Osteoblast (primary cell): ENCODE measurements at regions not wholly inside any gene's neighbourhood (a gene's known extent, or its start where the extent isn't known, plus 50 kb on each side); places are given as distances from the start of the nearest gene placed in this dataset.

Experiments
- DNase-seq: peaks from one replicate; pipeline ENCODE4 v3.0.0; 2011; ENCODE audit warnings: low spot score, mixed read lengths; ENCODE audit not compliant: insufficient read length; ENCODE audit errors: missing footprints
- H2AFZ ChIP-seq: 2 replicates; pipeline ENCODE4 v1.6.0; 2011; ENCODE audit warnings: mild to moderate bottlenecking, low read length
- H3K27ac ChIP-seq: 2 replicates; pipeline ENCODE4 v1.5.1; 2011; ENCODE audit warnings: mild to moderate bottlenecking, low read depth, low read length, moderate library complexity
- H3K27me3 ChIP-seq: 2 replicates; pipeline ENCODE4 v1.6.0; 2012; ENCODE audit warnings: mild to moderate bottlenecking, control low read depth, inconsistent platforms, low read length, moderate library complexity; ENCODE audit not compliant: insufficient read depth
- H3K36me3 ChIP-seq: 2 replicates; pipeline ENCODE4 v1.5.1; 2011; ENCODE audit warnings: mild to moderate bottlenecking, low read length, control low read depth, moderate library complexity; ENCODE audit not compliant: insufficient read depth
- H3K4me1 ChIP-seq: 2 replicates; pipeline ENCODE4 v1.5.1; 2011; ENCODE audit warnings: mild to moderate bottlenecking, low read length, control low read depth, moderate library complexity; ENCODE audit not compliant: insufficient read depth
- H3K4me2 ChIP-seq: 2 replicates; pipeline ENCODE4 v1.6.0; 2011; ENCODE audit warnings: mild to moderate bottlenecking, low read length; ENCODE audit not compliant: insufficient read depth
- H3K4me3 ChIP-seq: fragments of 200-600 bp; sonication (generic); 3 replicates; pipeline ENCODE4 v1.5.1; 2012; ENCODE audit warnings: mild to moderate bottlenecking, low read length, inconsistent platforms; ENCODE audit not compliant: insufficient read depth
- H3K79me2 ChIP-seq: 2 replicates; pipeline ENCODE4 v1.6.0; 2012; ENCODE audit warnings: mild to moderate bottlenecking, low read length, control low read depth, inconsistent platforms; ENCODE audit not compliant: insufficient read depth
- H3K9me3 ChIP-seq: 2 replicates; pipeline ENCODE4 v1.5.1; 2011; ENCODE audit warnings: low read depth, low read length, control low read depth
- H4K20me1 ChIP-seq: 2 replicates; pipeline ENCODE4 v1.6.0; 2012; ENCODE audit warnings: mild to moderate bottlenecking, low read length, control low read depth; ENCODE audit not compliant: insufficient read depth
- CTCF ChIP-seq: IDR thresholded peaks from 2 replicates; pipeline ENCODE4 v1.5.1; 2011; ENCODE audit warnings: mild to moderate bottlenecking, low read depth, low read length, moderate library complexity; ENCODE audit errors: extremely low read depth

- H3K4me3 ChIP-seq, result no peak overlapping the region
- H2AFZ ChIP-seq, result peak overlapping the region; percentile 36
- H3K79me2 ChIP-seq, result no peaks in the 10 kb centered on the region
- no peak for TF ChIP-seq CTCF
- H3K9me3 ChIP-seq, result no peaks in the 10 kb centered on the region
- no peaks in the 10 kb centered on the region for H3K36me3 ChIP-seq
- H3K27ac ChIP-seq, result peak overlapping the region; percentile 50
- peak overlapping the region; percentile 60 for H3K4me2 ChIP-seq
- peaks cover 10% of the 10 kb centered on the region for H3K4me1 ChIP-seq
- peak; percentile 87 for DNase-seq
- H3K27me3 ChIP-seq, result peaks cover 10% of the 10 kb centered on the region
- H4K20me1 ChIP-seq, result no peaks in the 10 kb centered on the region
These were observed 203.5 kb upstream of the TWIST2 start for GRCh38 chr2:238644095-238645081.

- H2AFZ ChIP-seq, result no peak overlapping the region
- no peak for DNase-seq
- TF ChIP-seq CTCF, result no peak
- peaks cover 13% of the 10 kb centered on the region for H3K27me3 ChIP-seq
- H3K36me3 ChIP-seq, result no peaks in the 10 kb centered on the region
- H3K4me2 ChIP-seq, result no peak overlapping the region
- H3K79me2 ChIP-seq, result no peaks in the 10 kb centered on the region
- no peak overlapping the region for H3K27ac ChIP-seq
- H3K4me3 ChIP-seq, result no peak overlapping the region
- H3K4me1 ChIP-seq, result peaks cover 10% of the 10 kb centered on the region
- no peaks in the 10 kb centered on the region for H3K9me3 ChIP-seq
- no peaks in the 10 kb centered on the region for H4K20me1 ChIP-seq
These were observed 202.8 kb upstream of the TWIST2 start for GRCh38 chr2:238645095-238645494.

GRCh38 chr2:238645716-238646115 is 202.2 kb upstream of the TWIST2 start:
- Histone ChIP-seq H3K4me2 (no peak overlapping the region), H2AFZ (no peak overlapping the region)

More at GRCh38 chr2:238645716-238646115, 202.2 kb upstream of the TWIST2 start:
- Histone ChIP-seq H3K27me3 (peaks cover 12% of the 10 kb centered on the region), H3K36me3 (no peaks in the 10 kb centered on the region), H3K4me1 (peaks cover 10% of the 10 kb centered on the region), H3K9me3 (no peaks in the 10 kb centered on the region), H3K79me2 (no peaks in the 10 kb centered on the region), H3K4me3 (no peak overlapping the region), H4K20me1 (no peaks in the 10 kb centered on the region), H3K27ac (no peak overlapping the region)
- TF ChIP-seq CTCF, result no peak
- DNase-seq, result no peak
